Testis (tissue), 2 donors: ENCODE measurements at regions not wholly inside any gene's neighbourhood (a gene's known extent, or its start where the extent isn't known, plus 50 kb on each side); places are given as distances from the start of the nearest gene placed in this dataset.

Source experiments
- POLR2A ChIP-seq: fragments of 450-650 bp; IDR thresholded peaks from one replicate; pipeline ENCODE4 v1.6.1; 2017; ENCODE audit warnings: antibody characterized with exemption, mild to moderate bottlenecking, moderate library complexity
- TF ChIP-seq, protein P1 (sequence below), 3 experiments: fragments of 450-650 bp in 2 of 3; fragments of 200-600 bp in 1 of 3; sonication (generic) in 1 of 3; IDR thresholded peaks; one replicate each; pipeline ENCODE4 v1.5.1; 2016 to 2019; ENCODE audit warnings: antibody characterized with exemption in 3 of 3, mild to moderate bottlenecking in 2 of 3, moderate library complexity in 1 of 3

DNA sequence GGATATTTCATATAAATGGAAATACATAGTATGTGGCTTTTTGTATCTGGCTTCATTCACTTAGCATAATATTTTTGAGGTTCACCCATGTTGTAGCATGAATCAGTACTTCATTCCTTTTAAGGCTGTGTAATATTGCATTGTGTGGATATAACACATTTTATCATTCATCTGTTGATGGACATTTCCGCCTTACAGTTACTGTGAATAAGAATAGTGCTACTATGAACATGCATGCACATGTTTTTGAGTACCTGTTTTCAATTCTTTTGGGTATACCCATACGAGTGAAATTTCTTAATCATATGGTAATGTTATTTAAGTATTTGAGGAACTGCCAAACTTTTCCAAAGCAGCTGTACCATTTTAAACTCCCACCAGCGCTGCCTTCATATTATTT, 539.6 kb upstream of the DIPK2B start:
- no peak for TF ChIP-seq POLR2A
- TF ChIP-seq, protein P1, sequence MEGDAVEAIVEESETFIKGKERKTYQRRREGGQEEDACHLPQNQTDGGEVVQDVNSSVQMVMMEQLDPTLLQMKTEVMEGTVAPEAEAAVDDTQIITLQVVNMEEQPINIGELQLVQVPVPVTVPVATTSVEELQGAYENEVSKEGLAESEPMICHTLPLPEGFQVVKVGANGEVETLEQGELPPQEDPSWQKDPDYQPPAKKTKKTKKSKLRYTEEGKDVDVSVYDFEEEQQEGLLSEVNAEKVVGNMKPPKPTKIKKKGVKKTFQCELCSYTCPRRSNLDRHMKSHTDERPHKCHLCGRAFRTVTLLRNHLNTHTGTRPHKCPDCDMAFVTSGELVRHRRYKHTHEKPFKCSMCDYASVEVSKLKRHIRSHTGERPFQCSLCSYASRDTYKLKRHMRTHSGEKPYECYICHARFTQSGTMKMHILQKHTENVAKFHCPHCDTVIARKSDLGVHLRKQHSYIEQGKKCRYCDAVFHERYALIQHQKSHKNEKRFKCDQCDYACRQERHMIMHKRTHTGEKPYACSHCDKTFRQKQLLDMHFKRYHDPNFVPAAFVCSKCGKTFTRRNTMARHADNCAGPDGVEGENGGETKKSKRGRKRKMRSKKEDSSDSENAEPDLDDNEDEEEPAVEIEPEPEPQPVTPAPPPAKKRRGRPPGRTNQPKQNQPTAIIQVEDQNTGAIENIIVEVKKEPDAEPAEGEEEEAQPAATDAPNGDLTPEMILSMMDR (IDR thresholded peaks at IDR 0.05) = no peak
